UCSD-AML1 (cell line): ENCODE measurements at regions not wholly inside any gene's neighbourhood (a gene's known extent, or its start where the extent isn't known, plus 50 kb on each side); places are given as distances from the start of the nearest gene placed in this dataset.

Experiments
- DNase-seq: peaks from one replicate; lab custom pipeline; 2025; ENCODE audit not compliant: unreplicated experiment; lab: John Stamatoyannopoulos, UW

- no peak for DNase-seq
Measured at GRCh38 chr5:89942171-89942570, 467.4 kb downstream of the CETN3 start.

DNA sequence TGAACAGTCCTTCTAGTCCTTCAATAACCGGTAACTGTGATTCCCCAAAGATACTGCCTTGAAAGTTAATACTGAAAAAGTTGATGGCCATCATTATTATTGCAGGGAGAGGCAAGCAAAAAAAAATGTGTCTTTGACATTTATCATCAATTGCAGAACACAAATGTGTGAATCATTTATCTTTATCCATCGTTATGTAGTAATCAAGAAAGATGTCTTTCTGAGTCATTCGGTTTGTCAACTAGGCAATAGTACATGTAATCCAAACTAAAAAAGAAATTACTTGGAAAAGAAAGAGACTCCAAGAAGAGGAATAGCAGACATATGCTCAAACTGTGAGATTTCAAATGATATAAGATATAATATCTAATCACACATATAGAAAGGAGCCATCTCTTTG lies 473.0 kb downstream of the CETN3 start:
- DNase-seq, result no peak

GRCh38 chr5:89934069-89934468 lies 475.5 kb downstream of the CETN3 start:
- no peak for DNase-seq

DNA sequence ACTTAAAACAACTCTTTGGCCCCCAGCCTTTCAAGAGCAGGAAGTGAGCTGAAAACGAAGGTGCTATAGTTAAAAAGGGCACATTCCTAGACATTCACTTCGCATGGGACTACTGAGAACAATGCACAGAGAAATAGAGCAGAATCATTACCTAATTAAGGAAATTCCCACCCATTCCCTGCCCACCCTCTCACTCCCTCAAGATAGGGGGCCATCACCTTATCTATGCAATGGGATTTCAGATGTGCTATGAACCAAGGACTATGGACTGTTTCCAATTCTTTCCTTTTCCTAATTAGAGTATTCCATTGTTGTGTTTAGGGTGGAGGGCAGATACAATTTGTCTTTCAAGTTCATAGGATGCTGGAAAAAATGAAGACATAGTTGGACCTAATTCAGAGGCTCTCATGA lies 476.8 kb downstream of the CETN3 start:
- DNase-seq, result no peak

- no peak for DNase-seq
Measured at GRCh38 chr5:89930591-89931392, 478.8 kb downstream of the CETN3 start.

DNA sequence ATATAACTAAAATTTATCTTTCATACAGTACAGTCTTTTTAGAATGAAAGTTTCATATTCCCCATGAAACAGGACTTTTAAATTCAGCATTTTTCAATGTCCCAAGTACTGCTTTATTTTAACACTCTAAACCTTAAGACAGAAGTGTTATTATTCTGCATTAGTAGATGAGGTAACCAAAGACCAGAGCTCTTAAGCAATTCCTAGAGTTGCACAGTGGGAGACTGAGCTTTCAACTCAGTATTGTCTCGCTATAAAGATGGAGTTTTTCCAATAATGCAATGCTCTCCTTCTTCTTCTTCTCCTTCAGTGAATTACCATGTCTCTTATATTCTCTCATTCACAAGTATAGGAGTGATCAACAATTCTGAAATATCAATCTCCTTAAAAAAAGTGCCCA lies 479.7 kb downstream of the CETN3 start:
- no peak for DNase-seq

DNA sequence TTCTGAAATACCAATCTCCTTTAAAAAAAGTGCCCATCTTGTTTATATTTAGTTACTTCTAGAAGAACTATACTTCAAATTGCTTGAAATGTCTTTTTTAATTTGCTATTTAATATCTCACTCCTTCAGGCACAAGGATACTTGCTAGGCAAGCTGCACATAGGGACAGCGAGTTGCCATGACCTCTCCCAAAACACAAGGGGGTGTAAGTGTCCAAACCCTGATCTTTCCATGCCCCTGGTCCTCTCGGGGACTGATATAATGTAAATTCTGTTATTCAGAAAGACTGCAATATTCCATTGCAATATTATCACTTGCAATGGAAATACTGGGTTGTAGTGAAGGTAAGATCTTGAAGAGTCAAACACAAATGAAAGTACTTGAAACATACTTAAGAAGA lies 480.4 kb downstream of the CETN3 start:
- DNase-seq, result peak; percentile 4

DNA sequence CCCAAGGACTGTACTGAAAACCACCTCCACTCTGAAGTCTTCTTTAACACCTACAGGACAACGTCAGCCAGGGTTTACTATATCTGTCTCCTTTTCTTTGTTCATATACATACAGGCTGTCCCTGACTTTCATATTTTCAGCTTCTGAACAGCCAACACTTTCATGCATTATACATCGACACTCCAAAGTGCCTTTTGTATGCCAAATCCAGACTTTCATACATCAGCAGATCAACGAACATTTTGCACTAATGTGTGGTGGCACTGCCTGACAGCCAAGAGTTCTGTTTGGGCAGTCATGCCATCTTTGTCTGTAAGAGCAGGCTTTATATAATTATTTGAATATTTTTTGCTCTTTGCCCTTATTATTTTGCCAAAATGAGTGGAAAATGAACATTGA lies 487.4 kb downstream of the CETN3 start:
- DNase-seq, result no peak

DNA sequence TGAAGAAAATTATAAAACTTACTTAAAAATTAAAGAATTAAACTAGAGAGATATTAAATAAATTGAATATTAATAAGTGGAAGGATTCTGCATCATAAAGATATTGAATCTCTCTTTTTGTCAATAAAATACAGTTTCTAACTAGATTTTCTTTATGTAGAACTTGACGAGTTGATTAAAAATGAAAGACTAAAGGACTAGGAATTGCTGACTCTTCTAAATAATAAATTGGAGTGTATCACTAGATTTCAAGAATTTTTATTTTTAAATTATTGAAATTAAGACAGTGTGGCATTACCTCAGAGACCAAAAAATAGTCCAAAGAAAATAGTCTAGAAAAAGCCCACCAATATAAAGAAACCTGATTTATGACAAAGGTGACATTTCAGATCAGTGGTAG lies 492.4 kb downstream of the CETN3 start:
- no peak for DNase-seq

DNA sequence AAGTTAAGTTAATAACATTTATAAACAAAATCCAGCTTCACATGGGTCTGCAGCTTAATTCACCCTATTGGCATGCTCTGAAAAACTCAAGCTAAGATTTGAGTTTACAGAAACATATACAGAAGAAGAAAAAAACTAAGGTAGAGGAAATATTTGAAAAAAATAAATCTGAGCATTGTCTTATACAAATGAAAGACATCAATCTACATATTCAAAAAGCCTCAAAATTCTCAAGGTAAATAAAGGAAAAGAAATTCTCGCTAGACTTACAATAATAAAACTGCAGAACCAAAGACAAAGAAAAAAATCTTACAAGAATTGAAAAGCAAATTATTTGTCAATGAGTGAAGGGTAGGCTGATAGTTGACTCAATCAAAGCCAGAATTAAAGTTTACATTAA lies 493.4 kb downstream of the CETN3 start:
- no peak for DNase-seq

DNA sequence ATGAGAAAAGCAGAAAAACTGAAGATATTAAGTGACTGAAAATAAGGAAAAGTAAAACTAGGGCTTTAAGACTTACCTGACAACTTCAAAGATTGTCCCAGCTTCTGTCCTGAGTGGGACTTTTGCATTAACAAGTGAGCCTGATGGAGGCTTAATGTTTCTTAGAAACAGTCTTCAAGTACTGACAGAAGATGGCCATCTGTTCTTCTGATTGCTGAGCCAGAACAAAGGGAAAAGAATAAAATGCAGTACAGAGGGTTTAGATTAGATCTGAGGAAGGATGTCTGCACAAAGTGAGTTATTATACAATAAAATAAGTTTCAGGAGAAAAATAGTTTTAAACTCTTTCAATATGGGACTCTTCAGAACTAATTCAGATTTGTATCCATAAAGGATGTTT lies 500.7 kb downstream of the CETN3 start:
- no peak for DNase-seq

DNA sequence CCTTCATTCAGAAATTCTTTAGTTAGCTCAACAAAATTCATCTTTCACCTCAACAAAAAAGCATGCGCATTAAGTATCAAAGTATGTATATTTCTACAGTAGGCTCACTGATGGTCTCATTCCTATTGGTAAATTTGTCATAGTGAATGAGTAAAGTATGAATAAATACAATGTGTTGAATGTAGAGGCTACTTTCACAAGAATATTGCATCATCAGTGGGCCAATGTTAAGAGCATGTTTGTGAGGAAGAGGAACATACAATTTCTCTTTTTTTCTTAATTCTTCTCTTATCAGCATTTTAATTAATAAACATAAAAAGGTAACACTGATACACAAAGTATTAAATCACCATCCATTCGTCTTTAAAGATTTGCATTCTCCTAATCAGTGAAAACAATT lies 505.1 kb downstream of the CETN3 start:
- DNase-seq, result no peak

DNA sequence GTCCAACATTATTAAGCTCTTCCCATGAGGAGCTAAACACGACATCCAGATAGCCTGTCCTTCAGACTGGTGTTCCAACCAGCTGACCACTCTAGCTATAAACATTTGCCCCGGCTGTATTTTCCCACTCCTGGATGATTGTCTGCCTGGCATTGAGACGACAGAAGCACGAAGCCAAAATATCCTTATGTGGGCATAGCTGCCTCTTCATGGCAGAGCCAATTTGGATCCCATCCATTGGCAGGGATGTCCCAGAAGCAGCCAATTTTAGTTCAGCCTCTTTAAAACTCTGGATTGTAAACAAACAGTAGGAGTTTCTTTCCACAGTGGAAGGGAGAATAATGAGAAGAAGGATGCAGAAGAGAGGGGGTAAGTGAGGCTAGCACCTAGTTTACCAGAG lies 507.6 kb downstream of the CETN3 start:
- DNase-seq, result no peak

GRCh38 chr5:89901346-89901745 lies 508.2 kb downstream of the CETN3 start:
- DNase-seq, result no peak

GRCh38 chr5:89900346-89900745 lies 509.2 kb downstream of the CETN3 start:
- DNase-seq, result no peak

- DNase-seq, result no peak
Measured at GRCh38 chr5:89899559-89899958, 510.0 kb downstream of the CETN3 start.

DNA sequence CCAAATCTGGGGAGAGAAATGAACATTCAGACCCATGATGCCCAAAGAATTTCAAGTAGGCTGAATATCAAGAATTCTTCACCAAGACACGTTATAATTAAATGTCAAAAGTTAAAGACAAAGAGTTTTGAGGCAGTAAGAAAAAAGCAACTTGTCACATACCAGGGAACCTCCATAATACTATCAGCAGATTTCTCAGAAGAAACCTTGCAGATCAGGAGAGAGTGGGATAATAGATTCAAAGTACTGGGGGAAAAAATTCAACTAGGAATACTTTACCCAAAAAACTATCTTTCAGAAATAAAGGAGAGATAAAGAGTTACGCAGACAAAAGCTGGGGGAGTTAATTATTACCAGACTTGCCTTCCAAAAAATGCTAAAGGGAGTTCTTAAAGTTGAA lies 516.0 kb downstream of the CETN3 start:
- DNase-seq, result no peak

DNA sequence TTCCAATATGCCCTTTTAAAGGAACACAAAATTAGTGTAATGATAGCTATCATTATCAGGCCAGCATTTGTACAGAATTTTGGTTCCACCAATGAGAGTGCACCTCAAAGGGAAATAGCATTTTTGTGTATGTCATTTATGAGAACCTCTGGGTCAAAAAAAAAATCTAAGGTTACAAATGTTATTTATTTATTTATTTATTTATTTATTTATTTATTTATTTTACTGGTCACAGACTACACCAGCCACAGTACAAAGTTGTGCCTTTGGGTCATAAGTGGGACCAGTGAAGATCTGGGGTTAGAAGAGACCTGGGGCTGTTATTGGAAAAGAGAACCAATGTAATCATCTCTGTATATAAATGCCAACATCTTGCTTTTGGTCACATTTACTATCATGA lies 523.9 kb downstream of the CETN3 start:
- DNase-seq, result no peak

DNA sequence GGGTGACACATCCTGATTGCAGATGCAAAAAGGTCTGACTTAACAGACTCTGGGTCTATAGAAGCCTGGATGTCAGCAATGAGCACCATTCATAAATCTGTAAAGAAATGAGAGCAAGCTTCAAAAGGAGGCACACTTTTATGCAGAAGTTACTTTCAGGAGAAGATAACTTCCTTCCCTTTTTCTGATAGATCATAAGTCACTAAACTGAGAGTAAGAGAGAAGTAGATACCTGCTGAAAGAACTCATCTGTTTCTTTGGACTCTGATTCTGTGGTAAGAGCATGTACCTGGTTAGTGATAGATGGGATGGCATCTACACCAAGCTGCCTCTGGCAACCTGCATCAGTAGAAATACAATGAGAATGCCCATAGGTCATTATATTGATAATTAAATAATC lies 525.6 kb downstream of the CETN3 start:
- DNase-seq, result no peak

GRCh38 chr5:89878140-89879132 lies 531.1 kb downstream of the CETN3 start:
- DNase-seq, result peak; percentile 10

GRCh38 chr5:89871906-89872305 lies 537.6 kb downstream of the CETN3 start:
- DNase-seq, result no peak

DNA sequence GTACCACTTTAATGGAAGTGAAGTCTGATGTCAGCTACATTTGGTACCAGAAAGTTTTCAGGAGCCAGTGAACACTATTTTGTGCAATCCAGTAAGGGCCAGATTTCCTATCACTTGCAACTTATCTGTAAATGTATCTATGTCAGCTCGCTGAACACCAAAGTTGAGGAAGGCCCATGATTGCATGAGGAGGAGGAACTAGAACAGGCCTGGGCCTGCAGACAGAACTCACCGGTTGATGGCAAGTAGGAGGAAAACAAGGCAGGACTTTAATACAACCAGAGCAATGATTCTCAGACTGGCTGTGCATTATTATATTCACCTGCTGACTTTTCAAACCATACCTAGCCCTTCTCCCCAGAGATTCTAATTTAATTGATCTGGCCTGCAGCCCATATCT lies 540.2 kb downstream of the CETN3 start:
- no peak for DNase-seq
